SK-N-SH treated with all-trans-retinoic acid at 6 μM for 48 hours (cell line): ENCODE measurements at regions not wholly inside any gene's neighbourhood (a gene's known extent, or its start where the extent isn't known, plus 50 kb on each side); places are given as distances from the start of the nearest gene placed in this dataset.

Experiments
- ATAC-seq: fragments of 200-7000 bp; cut with Tn5 transposase; 3 replicates; pipeline ENCODE4 v1.9.1; 2020; ENCODE audit warnings: mild to moderate bottlenecking, moderate library complexity
- ARNTL ChIP-seq: fragments of 450-650 bp; formaldehyde crosslinking; IDR thresholded peaks from 2 replicates; pipeline ENCODE4 v1.5.0; 2020; ENCODE audit warnings: low read depth, mild to moderate bottlenecking, moderate library complexity, borderline replicate concordance
- BACH2 ChIP-seq: fragments of 250-450 bp; sonication (Bioruptor Pico); IDR thresholded peaks from 2 replicates; pipeline ENCODE4 v1.9.0; 2021; ENCODE audit warnings: mild to moderate bottlenecking, borderline replicate concordance
- CSDC2 ChIP-seq: fragments of 250-450 bp; sonication (Bioruptor Pico); IDR thresholded peaks from 2 replicates; pipeline ENCODE4 v1.5.0; 2020; ENCODE audit warnings: mild to moderate bottlenecking, moderate library complexity
- ESRRG ChIP-seq: fragments of 250-450 bp; sonication (Bioruptor Pico); IDR thresholded peaks from 2 replicates; pipeline ENCODE4 v1.6.1; 2021; ENCODE audit warnings: mild to moderate bottlenecking
- ISL1 ChIP-seq: fragments of 250-450 bp; sonication (Bioruptor Pico); IDR thresholded peaks from 2 replicates; pipeline ENCODE4 v2.1.2; 2022; ENCODE audit warnings: mild to moderate bottlenecking, moderate library complexity
- OSR1 ChIP-seq: fragments of 250-450 bp; sonication (Bioruptor Pico); IDR thresholded peaks from 2 replicates; pipeline ENCODE4 v1.8.0; 2022; ENCODE audit warnings: moderate library complexity, mild to moderate bottlenecking, inconsistent platforms
- PPARA ChIP-seq: fragments of 250-450 bp; sonication (Bioruptor Pico); IDR thresholded peaks from 2 replicates; pipeline ENCODE4 v1.5.0; 2020; ENCODE audit warnings: mild to moderate bottlenecking, borderline replicate concordance
- RARB ChIP-seq: fragments of 250-450 bp; sonication (Bioruptor Pico); IDR thresholded peaks from 2 replicates; pipeline ENCODE4 v1.8.0; 2021; ENCODE audit warnings: mild to moderate bottlenecking, moderate library complexity
- SNAI2 ChIP-seq: fragments of 250-450 bp; sonication (Bioruptor Pico); IDR thresholded peaks from 2 replicates; pipeline ENCODE4 v1.5.0; 2020; ENCODE audit warnings: mild to moderate bottlenecking, moderate library complexity
- TCF4 ChIP-seq: fragments of 250-450 bp; sonication (Bioruptor Pico); IDR thresholded peaks from 2 replicates; pipeline ENCODE4 v1.8.0; 2021; ENCODE audit warnings: mild to moderate bottlenecking, moderate library complexity, borderline replicate concordance
- ZFP3 ChIP-seq: fragments of 250-450 bp; sonication (Bioruptor Pico); IDR thresholded peaks from 2 replicates; pipeline ENCODE4 v1.5.0; 2020; ENCODE audit warnings: mild to moderate bottlenecking, moderate library complexity
- ZFP30 ChIP-seq: fragments of 450-650 bp; formaldehyde crosslinking; IDR thresholded peaks from 2 replicates; pipeline ENCODE4 v1.5.0; 2022; ENCODE audit warnings: mild to moderate bottlenecking, moderate library complexity
- ZNF565 ChIP-seq: fragments of 450-650 bp; formaldehyde crosslinking; conservative IDR thresholded peaks from 2 replicates; pipeline ENCODE4 v1.5.0; 2020; ENCODE audit warnings: low read depth, mild to moderate bottlenecking, moderate library complexity
- ZNF70 ChIP-seq: fragments of 450-650 bp; formaldehyde crosslinking; IDR thresholded peaks from 2 replicates; pipeline ENCODE4 v1.5.0; 2020; ENCODE audit warnings: mild to moderate bottlenecking, moderate library complexity
- TF ChIP-seq, protein P1 (sequence below): fragments of 250-450 bp; sonication (Bioruptor Pico); IDR thresholded peaks from 2 replicates; pipeline ENCODE4 v1.8.0; 2021; ENCODE audit warnings: low read depth, mild to moderate bottlenecking, moderate library complexity, borderline replicate concordance
- TF ChIP-seq, protein P2 (sequence below): fragments of 250-450 bp; sonication (Bioruptor Pico); IDR thresholded peaks from 2 replicates; pipeline ENCODE4 v1.5.1; 2020; ENCODE audit warnings: low read depth, mild to moderate bottlenecking, moderate library complexity
- TF ChIP-seq, protein P3 (sequence below): fragments of 250-450 bp; sonication (Bioruptor Pico); IDR thresholded peaks from 2 replicates; pipeline ENCODE4 v1.8.0; 2020; ENCODE audit warnings: mild to moderate bottlenecking, moderate library complexity, borderline replicate concordance
- TF ChIP-seq, protein P4 (sequence below): fragments of 250-450 bp; sonication (Bioruptor Pico); IDR thresholded peaks from 2 replicates; pipeline ENCODE4 v1.5.0; 2020; ENCODE audit warnings: mild to moderate bottlenecking, moderate library complexity

DNA sequence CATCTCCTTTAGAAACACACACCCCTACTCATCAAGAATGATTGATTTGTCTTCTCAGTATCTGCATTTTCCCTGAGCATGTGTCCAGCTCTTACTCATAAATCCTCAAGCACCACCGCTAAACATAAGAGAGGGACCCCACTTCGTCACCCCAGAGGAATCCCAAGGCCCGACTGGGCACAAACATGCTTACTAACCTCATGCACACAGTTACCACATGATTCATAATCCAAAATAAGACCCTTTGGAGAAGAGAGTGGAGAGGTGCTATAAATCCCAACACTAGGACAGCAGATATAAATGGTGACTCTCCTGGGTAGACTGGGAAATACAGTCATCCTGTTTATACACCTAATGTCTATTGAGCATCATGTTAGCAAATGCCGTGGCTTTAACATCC lies 843.2 kb upstream of the ID2 start (continued):
- TF ChIP-seq, protein P1, sequence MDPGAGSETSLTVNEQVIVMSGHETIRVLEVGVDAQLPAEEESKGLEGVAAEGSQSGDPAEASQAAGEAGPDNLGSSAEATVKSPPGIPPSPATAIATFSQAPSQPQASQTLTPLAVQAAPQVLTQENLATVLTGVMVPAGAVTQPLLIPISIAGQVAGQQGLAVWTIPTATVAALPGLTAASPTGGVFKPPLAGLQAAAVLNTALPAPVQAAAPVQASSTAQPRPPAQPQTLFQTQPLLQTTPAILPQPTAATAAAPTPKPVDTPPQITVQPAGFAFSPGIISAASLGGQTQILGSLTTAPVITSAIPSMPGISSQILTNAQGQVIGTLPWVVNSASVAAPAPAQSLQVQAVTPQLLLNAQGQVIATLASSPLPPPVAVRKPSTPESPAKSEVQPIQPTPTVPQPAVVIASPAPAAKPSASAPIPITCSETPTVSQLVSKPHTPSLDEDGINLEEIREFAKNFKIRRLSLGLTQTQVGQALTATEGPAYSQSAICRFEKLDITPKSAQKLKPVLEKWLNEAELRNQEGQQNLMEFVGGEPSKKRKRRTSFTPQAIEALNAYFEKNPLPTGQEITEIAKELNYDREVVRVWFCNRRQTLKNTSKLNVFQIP (CRISPR knock-in tag) = no peak
- TF ChIP-seq ZNF70 (no peak), TCF4 (no peak)
- TF ChIP-seq, all 23 proteins: peak for 0

DNA sequence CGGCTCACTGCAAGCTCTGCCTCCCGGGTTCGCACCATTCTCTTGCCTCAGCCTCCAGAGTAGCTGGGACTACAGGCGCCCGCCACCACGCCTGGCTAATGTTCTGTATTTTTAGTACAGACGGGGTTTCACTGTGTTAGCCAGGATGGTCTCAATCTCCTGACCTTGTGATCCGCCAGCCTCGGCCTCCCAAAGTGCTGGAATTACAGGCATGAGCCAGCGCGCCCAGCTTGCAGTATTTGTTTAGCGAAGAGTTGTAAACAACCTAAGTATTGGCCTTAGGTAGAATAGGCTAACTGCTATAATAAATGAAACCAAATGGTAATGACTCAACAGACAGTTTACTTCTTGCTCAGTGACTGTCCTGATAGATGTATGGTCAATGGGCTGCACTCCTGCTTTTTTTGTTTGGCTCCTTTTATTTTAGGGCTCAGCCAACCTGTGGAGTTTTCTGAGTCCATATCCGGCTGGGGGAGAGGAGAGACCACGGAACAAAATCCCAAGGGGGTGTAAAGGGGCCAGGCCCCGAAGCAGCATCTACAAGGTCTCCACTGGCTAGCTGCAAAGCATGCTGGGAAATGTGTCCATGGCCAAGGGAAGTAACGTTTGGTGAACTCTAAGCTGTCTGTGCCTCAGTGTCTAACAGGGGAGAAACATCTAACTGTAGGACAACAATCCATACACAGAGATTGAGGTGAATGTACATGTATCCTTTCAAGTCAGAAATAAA lies 841.0 kb upstream of the ID2 start:
- ATAC-seq = no peak
- TF ChIP-seq PPARA (CRISPR knock-in tag) = no peak
- TF ChIP-seq ISL1 (CRISPR knock-in tag) = no peak
- no peak for TF ChIP-seq RARB (CRISPR knock-in tag)
- TF ChIP-seq SNAI2 (CRISPR knock-in tag) = no peak
- no peak for TF ChIP-seq ZFP30 (CRISPR knock-in tag)
- TF ChIP-seq OSR1 = no peak
- TF ChIP-seq, protein P2, sequence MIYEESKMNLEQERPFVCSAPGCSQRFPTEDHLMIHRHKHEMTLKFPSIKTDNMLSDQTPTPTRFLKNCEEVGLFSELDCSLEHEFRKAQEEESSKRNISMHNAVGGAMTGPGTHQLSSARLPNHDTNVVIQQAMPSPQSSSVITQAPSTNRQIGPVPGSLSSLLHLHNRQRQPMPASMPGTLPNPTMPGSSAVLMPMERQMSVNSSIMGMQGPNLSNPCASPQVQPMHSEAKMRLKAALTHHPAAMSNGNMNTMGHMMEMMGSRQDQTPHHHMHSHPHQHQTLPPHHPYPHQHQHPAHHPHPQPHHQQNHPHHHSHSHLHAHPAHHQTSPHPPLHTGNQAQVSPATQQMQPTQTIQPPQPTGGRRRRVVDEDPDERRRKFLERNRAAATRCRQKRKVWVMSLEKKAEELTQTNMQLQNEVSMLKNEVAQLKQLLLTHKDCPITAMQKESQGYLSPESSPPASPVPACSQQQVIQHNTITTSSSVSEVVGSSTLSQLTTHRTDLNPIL = no peak
- TF ChIP-seq CSDC2 (CRISPR knock-in tag) = no peak
- TF ChIP-seq TCF4 = no peak
- TF ChIP-seq, all 23 proteins: peak for 0

DNA sequence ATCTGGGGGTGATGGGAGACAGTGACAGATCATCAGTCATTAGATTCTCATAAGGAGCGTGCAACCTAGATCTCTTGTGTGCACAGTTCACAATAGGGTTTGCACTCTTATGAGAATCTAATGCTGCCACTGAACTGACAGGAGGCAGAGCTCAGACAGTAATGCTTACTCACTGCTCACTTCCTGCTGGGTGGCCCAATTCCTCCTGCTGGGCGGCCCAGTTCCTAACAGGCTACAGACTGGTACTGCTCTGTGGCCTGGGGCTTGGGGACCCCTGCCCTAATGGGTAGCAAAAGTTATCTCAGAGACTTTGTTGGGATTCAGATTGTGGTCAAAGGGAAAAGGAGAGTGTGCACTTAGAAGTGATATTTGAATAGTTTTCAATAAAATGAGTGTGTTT lies 840.1 kb upstream of the ID2 start:
- no peak for ATAC-seq
- TF ChIP-seq ZNF565 (CRISPR knock-in tag) = no peak
- TF ChIP-seq, protein P3, sequence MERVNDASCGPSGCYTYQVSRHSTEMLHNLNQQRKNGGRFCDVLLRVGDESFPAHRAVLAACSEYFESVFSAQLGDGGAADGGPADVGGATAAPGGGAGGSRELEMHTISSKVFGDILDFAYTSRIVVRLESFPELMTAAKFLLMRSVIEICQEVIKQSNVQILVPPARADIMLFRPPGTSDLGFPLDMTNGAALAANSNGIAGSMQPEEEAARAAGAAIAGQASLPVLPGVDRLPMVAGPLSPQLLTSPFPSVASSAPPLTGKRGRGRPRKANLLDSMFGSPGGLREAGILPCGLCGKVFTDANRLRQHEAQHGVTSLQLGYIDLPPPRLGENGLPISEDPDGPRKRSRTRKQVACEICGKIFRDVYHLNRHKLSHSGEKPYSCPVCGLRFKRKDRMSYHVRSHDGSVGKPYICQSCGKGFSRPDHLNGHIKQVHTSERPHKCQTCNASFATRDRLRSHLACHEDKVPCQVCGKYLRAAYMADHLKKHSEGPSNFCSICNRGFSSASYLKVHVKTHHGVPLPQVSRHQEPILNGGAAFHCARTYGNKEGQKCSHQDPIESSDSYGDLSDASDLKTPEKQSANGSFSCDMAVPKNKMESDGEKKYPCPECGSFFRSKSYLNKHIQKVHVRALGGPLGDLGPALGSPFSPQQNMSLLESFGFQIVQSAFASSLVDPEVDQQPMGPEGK (CRISPR knock-in tag) = no peak
- no peak for TF ChIP-seq ZFP3 (CRISPR knock-in tag)
- no peak for TF ChIP-seq ZFP30 (CRISPR knock-in tag)
- TF ChIP-seq, protein P1 (CRISPR knock-in tag) = no peak
- TF ChIP-seq, protein P4, sequence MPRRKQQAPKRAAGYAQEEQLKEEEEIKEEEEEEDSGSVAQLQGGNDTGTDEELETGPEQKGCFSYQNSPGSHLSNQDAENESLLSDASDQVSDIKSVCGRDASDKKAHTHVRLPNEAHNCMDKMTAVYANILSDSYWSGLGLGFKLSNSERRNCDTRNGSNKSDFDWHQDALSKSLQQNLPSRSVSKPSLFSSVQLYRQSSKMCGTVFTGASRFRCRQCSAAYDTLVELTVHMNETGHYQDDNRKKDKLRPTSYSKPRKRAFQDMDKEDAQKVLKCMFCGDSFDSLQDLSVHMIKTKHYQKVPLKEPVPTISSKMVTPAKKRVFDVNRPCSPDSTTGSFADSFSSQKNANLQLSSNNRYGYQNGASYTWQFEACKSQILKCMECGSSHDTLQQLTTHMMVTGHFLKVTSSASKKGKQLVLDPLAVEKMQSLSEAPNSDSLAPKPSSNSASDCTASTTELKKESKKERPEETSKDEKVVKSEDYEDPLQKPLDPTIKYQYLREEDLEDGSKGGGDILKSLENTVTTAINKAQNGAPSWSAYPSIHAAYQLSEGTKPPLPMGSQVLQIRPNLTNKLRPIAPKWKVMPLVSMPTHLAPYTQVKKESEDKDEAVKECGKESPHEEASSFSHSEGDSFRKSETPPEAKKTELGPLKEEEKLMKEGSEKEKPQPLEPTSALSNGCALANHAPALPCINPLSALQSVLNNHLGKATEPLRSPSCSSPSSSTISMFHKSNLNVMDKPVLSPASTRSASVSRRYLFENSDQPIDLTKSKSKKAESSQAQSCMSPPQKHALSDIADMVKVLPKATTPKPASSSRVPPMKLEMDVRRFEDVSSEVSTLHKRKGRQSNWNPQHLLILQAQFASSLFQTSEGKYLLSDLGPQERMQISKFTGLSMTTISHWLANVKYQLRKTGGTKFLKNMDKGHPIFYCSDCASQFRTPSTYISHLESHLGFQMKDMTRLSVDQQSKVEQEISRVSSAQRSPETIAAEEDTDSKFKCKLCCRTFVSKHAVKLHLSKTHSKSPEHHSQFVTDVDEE (CRISPR knock-in tag) = no peak
- TF ChIP-seq, all 23 proteins: peak for 0

DNA sequence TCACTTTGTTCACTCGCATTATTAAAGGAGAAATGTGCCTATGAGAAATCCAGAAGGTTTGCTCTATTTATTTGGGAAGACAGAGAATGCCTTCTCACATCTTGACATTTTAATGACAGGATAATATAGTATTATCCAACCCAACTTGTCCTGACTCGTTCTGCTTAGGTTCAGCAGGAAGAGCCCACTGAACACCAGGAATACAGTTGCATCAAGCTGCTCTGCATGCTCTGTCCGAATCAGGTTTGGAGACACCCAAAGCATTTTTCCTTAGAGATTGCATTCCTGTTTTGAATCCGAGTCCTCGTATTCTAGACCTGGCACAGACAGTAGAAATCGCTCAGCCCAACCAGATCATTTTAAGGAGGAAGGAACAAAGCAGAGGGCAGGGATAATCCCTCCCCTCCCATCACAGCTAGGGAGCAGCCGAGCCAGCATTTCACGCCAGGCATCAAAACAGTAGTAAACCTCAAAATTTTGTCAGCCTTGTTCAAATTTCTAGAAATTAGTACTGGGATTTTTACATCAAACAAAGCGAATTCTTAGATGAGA lies 837.4 kb upstream of the ID2 start:
- no peak for ATAC-seq
- TF ChIP-seq ZFP30 (CRISPR knock-in tag) = no peak
- TF ChIP-seq OSR1 = no peak
- TF ChIP-seq ESRRG (CRISPR knock-in tag) = no peak
- no peak for TF ChIP-seq ARNTL
- TF ChIP-seq, protein P2 = no peak
- no peak for TF ChIP-seq ZNF70
- no peak for TF ChIP-seq BACH2
- no peak for TF ChIP-seq CSDC2 (CRISPR knock-in tag)
